ENCODE measurements at regions not wholly inside any gene's neighbourhood (a gene's known extent, or its start where the extent isn't known, plus 50 kb on each side); places are given as distances from the start of the nearest gene placed in this dataset.

- TF ChIP-seq EZH2 (IDR thresholded peaks at IDR 0.05; ENCODE audit: insufficient read depth, poor library complexity, severe bottlenecking) (no peak), EZH2phosphoT487 (IDR thresholded peaks at IDR 0.05; ENCODE audit: insufficient read depth, low read depth) (no peak)
Measured at GRCh38 chr20:40191573-40191972, 497.5 kb downstream of the MAFB start.
